ENCODE measurements at regions not wholly inside any gene's neighbourhood (a gene's known extent, or its start where the extent isn't known, plus 50 kb on each side); places are given as distances from the start of the nearest gene placed in this dataset.

DNA sequence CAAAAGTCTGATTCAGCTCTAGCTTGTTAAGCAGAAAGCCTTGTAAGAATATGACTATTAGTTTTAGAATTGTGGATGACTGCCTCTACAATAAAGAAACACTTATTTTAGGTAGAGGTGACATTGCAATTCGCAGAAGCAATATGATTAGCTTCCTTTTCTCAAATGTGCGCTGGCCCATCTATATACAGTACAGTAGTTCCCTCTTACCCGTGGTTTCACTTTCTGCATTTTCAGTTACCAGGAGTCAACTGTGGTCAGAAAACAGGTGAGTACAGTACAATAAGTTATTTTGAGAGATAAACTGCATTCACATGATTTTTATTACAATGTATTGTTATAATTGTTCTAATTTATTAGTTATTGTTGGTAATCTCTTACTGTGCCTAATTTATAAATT is 405.1 kb downstream of the GPD2 start:
- no peak overlapping the region for H3K9ac ChIP-seq (ENCODE audit: low read length)

DNA sequence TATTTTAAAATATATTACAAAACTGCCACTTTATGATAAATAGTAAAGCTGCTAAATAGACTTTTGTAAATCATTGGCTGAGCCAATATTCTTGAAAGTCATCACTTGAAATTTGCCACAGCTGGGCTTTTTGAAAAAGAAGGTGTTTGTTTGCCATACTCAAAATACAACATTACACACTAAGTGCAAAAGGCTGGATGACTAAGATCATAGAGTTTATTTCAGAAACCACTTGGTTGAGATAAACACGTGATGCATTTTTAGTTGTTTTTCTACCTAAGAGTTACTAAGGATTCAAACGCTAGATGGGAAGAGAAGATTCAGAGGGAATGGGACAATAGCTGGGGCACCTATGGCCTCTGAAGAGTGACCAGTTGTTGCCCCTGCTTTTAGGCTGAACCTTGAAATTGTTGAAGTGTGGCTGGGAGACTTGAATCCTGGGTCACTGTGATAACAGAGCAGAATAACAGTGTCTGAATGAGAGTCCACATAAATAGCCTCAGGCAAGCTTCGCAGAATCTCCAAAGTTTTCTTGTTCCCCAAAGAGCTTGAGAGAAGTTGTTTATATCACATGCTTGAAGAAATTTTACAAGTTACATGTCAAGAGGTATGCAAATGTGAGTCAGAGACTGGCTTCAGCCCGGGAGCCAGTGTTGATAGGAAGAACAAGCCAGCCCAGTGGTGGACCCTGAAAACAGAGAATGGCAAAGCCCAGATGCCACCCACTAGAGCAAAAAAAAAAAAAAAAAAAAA is 409.8 kb downstream of the GPD2 start:
- Histone ChIP-seq H3F3A (ENCODE audit: insufficient read depth, low read length, poor library complexity, severe bottlenecking) (no peaks in the 10 kb centered on the region), H3K9me3 (ENCODE audit: low read length) (no peaks in the 10 kb centered on the region), H3K4me3 (ENCODE audit: low read length) (no peak overlapping the region), H3K4me2 (ENCODE audit: low read length) (no peak overlapping the region), H4K20me1 (ENCODE audit: insufficient read depth) (no peaks in the 10 kb centered on the region), H3K36me3 (ENCODE audit: insufficient read depth, low read length) (no peaks in the 10 kb centered on the region), H3K9me2 (ENCODE audit: insufficient read depth, low read length) (no peaks in the 10 kb centered on the region), H3K79me2 (replicated peaks; ENCODE audit: insufficient read depth, low read length) (no peaks in the 10 kb centered on the region), H3K27ac (ENCODE audit: low read length) (no peak overlapping the region), H3K9ac (ENCODE audit: low read length) (no peak overlapping the region), H2AFZ (ENCODE audit: low read depth, low read length) (no peak overlapping the region), H3K27me3 (ENCODE audit: insufficient read depth, low read depth, low read length) (no peaks in the 10 kb centered on the region)
- TF ChIP-seq POLR2AphosphoS5 (IDR thresholded peaks at IDR 0.05) (no peak), TAF1 (IDR thresholded peaks at IDR 0.05; ENCODE audit: low read depth) (no peak), RAD21 (conservative IDR thresholded peaks at IDR 0.05) (no peak), MXI1 (conservative IDR thresholded peaks at IDR 0.05; ENCODE audit: poor library complexity, severe bottlenecking) (no peak), EZH2 (IDR thresholded peaks at IDR 0.05; ENCODE audit: borderline replicate concordance, insufficient read depth, low read length, poor library complexity, severe bottlenecking) (no peak), SMC3 (conservative IDR thresholded peaks at IDR 0.05; ENCODE audit: poor library complexity) (no peak), EP300 (conservative IDR thresholded peaks at IDR 0.05; ENCODE audit: poor library complexity, severe bottlenecking) (no peak)
- TF ChIP-seq, protein P1, sequence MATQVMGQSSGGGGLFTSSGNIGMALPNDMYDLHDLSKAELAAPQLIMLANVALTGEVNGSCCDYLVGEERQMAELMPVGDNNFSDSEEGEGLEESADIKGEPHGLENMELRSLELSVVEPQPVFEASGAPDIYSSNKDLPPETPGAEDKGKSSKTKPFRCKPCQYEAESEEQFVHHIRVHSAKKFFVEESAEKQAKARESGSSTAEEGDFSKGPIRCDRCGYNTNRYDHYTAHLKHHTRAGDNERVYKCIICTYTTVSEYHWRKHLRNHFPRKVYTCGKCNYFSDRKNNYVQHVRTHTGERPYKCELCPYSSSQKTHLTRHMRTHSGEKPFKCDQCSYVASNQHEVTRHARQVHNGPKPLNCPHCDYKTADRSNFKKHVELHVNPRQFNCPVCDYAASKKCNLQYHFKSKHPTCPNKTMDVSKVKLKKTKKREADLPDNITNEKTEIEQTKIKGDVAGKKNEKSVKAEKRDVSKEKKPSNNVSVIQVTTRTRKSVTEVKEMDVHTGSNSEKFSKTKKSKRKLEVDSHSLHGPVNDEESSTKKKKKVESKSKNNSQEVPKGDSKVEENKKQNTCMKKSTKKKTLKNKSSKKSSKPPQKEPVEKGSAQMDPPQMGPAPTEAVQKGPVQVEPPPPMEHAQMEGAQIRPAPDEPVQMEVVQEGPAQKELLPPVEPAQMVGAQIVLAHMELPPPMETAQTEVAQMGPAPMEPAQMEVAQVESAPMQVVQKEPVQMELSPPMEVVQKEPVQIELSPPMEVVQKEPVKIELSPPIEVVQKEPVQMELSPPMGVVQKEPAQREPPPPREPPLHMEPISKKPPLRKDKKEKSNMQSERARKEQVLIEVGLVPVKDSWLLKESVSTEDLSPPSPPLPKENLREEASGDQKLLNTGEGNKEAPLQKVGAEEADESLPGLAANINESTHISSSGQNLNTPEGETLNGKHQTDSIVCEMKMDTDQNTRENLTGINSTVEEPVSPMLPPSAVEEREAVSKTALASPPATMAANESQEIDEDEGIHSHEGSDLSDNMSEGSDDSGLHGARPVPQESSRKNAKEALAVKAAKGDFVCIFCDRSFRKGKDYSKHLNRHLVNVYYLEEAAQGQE (IDR thresholded peaks at IDR 0.05; ENCODE audit: borderline replicate concordance), result no peak
- TF ChIP-seq, protein P2, sequence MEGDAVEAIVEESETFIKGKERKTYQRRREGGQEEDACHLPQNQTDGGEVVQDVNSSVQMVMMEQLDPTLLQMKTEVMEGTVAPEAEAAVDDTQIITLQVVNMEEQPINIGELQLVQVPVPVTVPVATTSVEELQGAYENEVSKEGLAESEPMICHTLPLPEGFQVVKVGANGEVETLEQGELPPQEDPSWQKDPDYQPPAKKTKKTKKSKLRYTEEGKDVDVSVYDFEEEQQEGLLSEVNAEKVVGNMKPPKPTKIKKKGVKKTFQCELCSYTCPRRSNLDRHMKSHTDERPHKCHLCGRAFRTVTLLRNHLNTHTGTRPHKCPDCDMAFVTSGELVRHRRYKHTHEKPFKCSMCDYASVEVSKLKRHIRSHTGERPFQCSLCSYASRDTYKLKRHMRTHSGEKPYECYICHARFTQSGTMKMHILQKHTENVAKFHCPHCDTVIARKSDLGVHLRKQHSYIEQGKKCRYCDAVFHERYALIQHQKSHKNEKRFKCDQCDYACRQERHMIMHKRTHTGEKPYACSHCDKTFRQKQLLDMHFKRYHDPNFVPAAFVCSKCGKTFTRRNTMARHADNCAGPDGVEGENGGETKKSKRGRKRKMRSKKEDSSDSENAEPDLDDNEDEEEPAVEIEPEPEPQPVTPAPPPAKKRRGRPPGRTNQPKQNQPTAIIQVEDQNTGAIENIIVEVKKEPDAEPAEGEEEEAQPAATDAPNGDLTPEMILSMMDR (IDR thresholded peaks at IDR 0.05; ENCODE audit: poor library complexity, severe bottlenecking), result no peak

More for the DNA sequence above, 405.1 kb downstream of the GPD2 start:
- Histone ChIP-seq H3K9me3 (ENCODE audit: low read length) (no peaks in the 10 kb centered on the region), H3K9me2 (ENCODE audit: insufficient read depth, low read length) (no peaks in the 10 kb centered on the region), H2AFZ (ENCODE audit: low read depth, low read length) (no peak overlapping the region), H3K27me3 (ENCODE audit: insufficient read depth, low read depth, low read length) (no peaks in the 10 kb centered on the region), H3K4me3 (ENCODE audit: low read length) (no peak overlapping the region), H4K20me1 (ENCODE audit: insufficient read depth) (no peaks in the 10 kb centered on the region), H3K27ac (ENCODE audit: low read length) (no peak overlapping the region), H3K79me2 (replicated peaks; ENCODE audit: insufficient read depth, low read length) (no peaks in the 10 kb centered on the region), H3K4me2 (ENCODE audit: low read length) (no peak overlapping the region), H3F3A (ENCODE audit: insufficient read depth, low read length, poor library complexity, severe bottlenecking) (no peaks in the 10 kb centered on the region), H3K36me3 (ENCODE audit: insufficient read depth, low read length) (no peaks in the 10 kb centered on the region)
- TF ChIP-seq MXI1 (conservative IDR thresholded peaks at IDR 0.05; ENCODE audit: poor library complexity, severe bottlenecking) (no peak), EZH2 (IDR thresholded peaks at IDR 0.05; ENCODE audit: borderline replicate concordance, insufficient read depth, low read length, poor library complexity, severe bottlenecking) (no peak), RAD21 (conservative IDR thresholded peaks at IDR 0.05) (no peak), TAF1 (IDR thresholded peaks at IDR 0.05; ENCODE audit: low read depth) (no peak), EP300 (conservative IDR thresholded peaks at IDR 0.05; ENCODE audit: poor library complexity, severe bottlenecking) (no peak), POLR2AphosphoS5 (IDR thresholded peaks at IDR 0.05) (no peak), SMC3 (conservative IDR thresholded peaks at IDR 0.05; ENCODE audit: poor library complexity) (no peak)
- TF ChIP-seq, protein P2 (IDR thresholded peaks at IDR 0.05; ENCODE audit: poor library complexity, severe bottlenecking), result no peak
- TF ChIP-seq, protein P1 (IDR thresholded peaks at IDR 0.05; ENCODE audit: borderline replicate concordance), result no peak
